Coronary artery (tissue), 2 donors: ENCODE measurements at regions not wholly inside any gene's neighbourhood (a gene's known extent, or its start where the extent isn't known, plus 50 kb on each side); places are given as distances from the start of the nearest gene placed in this dataset.

ENCODE experiments used
- DNase-seq: peaks from one replicate; pipeline ENCODE4 v3.0.0-alpha.2; 2017; ENCODE audit warnings: low spot score
- H3K27ac ChIP-seq, 2 donors: fragments of 200-600 bp; sonication (generic); one replicate each; pipeline ENCODE4 v1.5.1; 2016 to 2019
- H3K4me3 ChIP-seq: fragments of 200-600 bp; sonication (generic); 2 replicates; pipeline ENCODE4 v1.5.1; 2016; ENCODE audit warnings: mild to moderate bottlenecking, moderate library complexity
- TF ChIP-seq, protein P1 (sequence below): fragments of 200-600 bp; sonication (generic); IDR thresholded peaks from one replicate; pipeline ENCODE4 v1.5.1; 2019; ENCODE audit warnings: antibody characterized with exemption

DNA sequence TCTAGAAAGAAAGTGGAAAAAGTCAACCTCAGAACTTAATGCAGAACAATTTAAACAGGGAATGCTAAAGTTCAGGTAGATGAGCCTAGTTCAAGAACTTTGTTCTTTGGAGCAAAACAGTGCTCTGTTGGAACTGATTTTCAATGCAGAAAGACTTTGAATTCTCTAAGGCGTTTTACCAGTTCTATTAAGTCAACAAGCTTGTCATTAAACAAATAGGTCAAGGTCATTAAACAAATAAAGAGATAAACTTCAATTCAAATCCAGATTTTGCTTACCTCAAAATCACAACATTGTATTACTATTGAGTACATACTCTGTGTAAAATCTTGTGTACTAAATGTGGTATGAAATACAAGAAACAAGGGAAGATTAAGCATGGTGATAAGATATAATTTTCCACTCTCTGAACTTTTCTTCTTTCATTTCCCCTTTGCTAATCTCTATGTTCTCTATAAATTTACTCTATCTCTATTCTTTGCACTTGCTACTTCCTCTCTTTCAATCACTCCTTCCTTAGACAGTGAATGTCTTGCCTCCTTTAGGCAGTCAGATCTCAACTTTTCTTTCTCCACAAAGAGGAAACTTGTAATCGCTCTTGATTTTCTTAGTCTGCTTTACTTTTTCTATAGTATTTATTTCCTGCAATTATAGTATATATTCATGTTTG, 160.8 kb upstream of the KHDRBS2 start:
- no peak for DNase-seq
- Histone ChIP-seq H3K27ac (no peak overlapping the region), H3K4me3 (no peak overlapping the region)
- TF ChIP-seq, protein P1, sequence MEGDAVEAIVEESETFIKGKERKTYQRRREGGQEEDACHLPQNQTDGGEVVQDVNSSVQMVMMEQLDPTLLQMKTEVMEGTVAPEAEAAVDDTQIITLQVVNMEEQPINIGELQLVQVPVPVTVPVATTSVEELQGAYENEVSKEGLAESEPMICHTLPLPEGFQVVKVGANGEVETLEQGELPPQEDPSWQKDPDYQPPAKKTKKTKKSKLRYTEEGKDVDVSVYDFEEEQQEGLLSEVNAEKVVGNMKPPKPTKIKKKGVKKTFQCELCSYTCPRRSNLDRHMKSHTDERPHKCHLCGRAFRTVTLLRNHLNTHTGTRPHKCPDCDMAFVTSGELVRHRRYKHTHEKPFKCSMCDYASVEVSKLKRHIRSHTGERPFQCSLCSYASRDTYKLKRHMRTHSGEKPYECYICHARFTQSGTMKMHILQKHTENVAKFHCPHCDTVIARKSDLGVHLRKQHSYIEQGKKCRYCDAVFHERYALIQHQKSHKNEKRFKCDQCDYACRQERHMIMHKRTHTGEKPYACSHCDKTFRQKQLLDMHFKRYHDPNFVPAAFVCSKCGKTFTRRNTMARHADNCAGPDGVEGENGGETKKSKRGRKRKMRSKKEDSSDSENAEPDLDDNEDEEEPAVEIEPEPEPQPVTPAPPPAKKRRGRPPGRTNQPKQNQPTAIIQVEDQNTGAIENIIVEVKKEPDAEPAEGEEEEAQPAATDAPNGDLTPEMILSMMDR, result no peak

DNA sequence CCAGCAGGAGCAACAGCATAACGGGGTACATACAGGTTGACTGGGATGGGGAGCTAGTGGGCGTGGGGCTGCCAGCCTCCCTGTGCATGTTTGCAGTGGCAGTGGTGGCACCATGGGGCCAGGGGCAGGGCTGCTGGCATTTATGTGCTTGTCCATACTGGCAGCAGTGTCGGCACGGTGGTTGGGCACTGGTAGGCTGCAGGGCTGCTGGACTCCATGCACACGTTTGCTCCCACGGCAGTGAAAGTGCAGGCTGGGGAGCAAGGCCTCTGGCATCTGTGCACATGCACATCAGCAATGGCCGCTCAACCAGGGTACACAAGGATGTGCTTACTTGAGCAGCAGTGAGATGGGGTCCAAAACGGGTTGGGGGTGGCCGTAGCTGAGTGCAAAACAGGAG, 159.5 kb upstream of the KHDRBS2 start:
- Histone ChIP-seq H3K4me3 (no peak overlapping the region), H3K27ac (no peak overlapping the region)
- no peak for DNase-seq
- TF ChIP-seq, protein P1, result no peak

DNA sequence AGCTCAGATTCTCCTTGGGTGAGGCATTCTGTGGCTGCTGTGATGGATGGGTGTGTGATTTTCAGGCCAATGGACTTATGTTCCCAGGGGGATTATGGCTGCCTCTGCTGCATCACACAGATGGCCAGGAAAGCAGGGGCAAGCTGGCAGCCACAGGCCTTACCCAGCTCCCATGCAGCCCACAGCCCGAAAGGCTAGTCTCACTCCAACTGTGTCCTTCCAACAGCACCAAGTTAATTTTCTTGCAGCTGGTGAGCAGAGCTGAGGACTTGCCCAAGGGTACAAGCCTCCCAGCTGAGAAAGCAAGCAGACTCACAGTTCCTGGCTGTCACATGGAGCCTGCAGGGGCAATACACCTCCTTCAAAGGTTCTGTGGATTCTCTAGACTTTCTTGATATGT, 155.2 kb upstream of the KHDRBS2 start:
- DNase-seq, result no peak
- Histone ChIP-seq H3K4me3 (no peak overlapping the region), H3K27ac (no peak overlapping the region)
- TF ChIP-seq, protein P1, result no peak

DNA sequence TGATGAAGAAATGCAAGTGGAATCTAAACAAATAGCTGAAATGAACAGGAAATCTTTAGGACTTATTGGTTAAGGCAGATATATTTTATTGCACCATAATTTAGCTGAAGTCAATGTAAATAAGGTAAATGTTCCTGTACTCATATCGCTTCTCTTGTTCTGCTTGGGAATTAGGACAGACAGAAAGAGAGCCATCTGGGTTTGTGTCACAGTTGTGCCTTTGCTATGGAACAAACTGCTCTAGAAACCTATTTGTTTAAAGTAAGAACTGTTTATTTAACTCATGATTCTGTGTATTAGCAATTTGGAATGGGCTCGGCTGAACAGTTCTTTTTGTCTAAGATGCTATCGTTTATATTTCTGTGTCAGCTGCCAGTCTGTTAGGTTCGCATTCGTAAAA, 143.8 kb upstream of the KHDRBS2 start:
- TF ChIP-seq, protein P1, result no peak
- no peak overlapping the region for H3K27ac ChIP-seq
- H3K4me3 ChIP-seq, result no peak overlapping the region
- no peak for DNase-seq

DNA sequence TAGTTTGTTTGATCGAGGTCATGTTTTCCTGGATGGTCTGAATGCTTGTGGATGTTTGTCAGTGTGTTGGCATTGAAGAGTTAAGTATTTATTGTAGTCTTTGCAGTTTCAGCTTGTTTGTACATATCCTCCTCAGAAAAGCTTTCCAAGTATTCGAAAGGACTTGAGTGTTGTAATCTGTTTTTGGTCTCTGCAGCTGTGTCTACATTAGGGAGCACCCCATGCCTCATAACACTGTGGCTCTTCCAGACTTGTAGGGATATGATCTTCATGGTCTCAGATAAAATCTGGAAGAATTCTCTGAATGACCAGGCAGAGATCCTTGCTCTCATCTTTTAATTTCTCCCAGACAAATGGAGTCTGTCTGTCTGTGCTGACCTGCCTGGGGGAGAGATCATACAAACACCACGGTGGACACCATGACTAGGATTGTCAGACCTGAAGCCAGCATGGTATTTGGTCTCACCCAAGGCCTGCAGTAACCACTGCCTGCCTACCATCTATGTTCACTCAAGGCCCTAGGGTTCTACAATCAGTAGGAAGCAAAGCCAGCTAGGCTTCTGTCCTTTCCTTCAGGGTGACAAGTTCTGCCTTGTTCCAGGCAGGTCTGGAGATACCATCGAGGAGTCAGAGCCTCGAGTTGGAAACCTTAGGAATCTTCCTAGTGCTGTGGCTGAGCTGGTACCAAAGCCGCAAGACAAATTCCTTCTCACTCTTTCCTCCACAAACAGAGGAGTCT, 114.7 kb upstream of the KHDRBS2 start:
- no peak overlapping the region for H3K27ac ChIP-seq
- H3K4me3 ChIP-seq, result no peak overlapping the region
- DNase-seq, result no peak
- TF ChIP-seq, protein P1, result no peak

DNA sequence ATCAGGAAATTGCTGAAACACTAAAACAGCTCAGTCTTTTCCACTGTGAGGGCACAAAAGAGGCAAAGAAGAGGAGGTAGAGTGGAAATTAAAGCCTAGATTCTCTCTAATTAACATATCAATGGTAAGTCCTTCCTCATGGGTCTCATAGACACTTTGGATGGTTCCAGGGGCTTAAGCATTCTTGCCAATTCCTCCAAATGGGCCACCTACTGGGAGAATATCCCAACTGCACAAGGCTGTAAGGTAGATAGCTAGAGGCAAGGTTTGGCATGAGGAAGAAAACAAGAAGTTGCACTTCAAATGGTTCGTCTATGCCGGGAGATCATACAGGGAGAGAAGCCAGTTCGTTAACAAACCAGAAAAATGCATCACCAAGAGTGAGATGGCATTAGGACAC, 107.6 kb upstream of the KHDRBS2 start:
- H3K27ac ChIP-seq, result no peak overlapping the region
- TF ChIP-seq, protein P1, result no peak
- no peak overlapping the region for H3K4me3 ChIP-seq
- no peak for DNase-seq

DNA sequence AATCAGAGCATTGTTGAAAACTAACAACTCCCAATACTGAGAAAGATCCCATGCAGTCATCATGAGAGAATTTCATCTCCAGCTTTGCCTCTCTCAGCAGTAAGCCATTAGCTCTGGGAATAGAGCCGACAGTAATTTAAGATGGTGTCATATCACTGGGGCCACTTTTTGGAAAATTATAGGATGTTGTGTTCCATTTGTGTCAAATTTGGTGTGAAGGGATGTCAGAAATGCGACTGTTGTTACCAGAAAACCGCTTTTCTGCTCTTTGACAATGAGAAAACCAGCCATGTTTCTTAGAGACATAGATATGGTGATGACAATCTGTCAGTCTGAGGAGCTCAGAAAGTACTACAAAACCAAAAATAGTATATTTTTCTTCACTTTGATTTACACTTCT, 106.3 kb upstream of the KHDRBS2 start:
- no peak overlapping the region for H3K4me3 ChIP-seq
- no peak overlapping the region for H3K27ac ChIP-seq
- no peak for DNase-seq
- TF ChIP-seq, protein P1, result no peak
